ENCODE measurements at regions not wholly inside any gene's neighbourhood (a gene's known extent, or its start where the extent isn't known, plus 50 kb on each side); places are given as distances from the start of the nearest gene placed in this dataset.
"Not testable (repeated sequence)": the region's sequence is repeated elsewhere in the genome, so short reads cannot be mapped to it uniquely, and the experiment has no call there.

GRCh38 chr17:45554479-45554878, 64.0 kb upstream of the PLEKHM1 start:
- H3K4me3 Mint-ChIP-seq; H3K4me1 Mint-ChIP-seq; H3K9me3 Mint-ChIP-seq; H3K27ac Mint-ChIP-seq; H3K36me3 Mint-ChIP-seq (ENCODE audit: low read depth); H3K27me3 Mint-ChIP-seq (ENCODE audit: low read depth): not testable (repeated sequence)

GRCh38 chr17:45558821-45559220, 68.3 kb upstream of the PLEKHM1 start:
- H3K27me3 Mint-ChIP-seq (ENCODE audit: low read depth); H3K4me3 Mint-ChIP-seq; H3K9me3 Mint-ChIP-seq; H3K4me1 Mint-ChIP-seq; H3K27ac Mint-ChIP-seq; H3K36me3 Mint-ChIP-seq (ENCODE audit: low read depth): not testable (repeated sequence)

DNA sequence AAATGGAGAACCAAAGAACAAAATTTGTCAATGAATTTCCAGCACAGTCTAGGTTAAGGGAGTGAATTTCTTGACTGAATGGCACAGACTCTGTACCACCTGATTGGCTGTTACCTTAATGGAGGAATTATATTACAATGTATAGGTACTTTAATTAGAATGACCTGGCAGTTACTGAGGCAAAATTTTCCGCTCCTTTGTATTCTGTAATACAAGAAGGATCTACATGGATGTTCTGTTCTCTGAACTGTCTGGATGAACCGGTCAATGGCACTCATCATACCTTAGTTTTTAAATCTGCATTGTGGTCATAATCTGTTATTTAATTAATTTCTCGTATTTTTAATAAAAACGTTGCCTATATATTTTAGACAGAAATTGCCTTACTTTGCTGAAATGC, 72.3 kb upstream of the PLEKHM1 start:
- not testable (repeated sequence) for H3K9me3 Mint-ChIP-seq; H3K27ac Mint-ChIP-seq; H3K4me1 Mint-ChIP-seq; H3K27me3 Mint-ChIP-seq (ENCODE audit: low read depth); H3K36me3 Mint-ChIP-seq (ENCODE audit: low read depth); H3K4me3 Mint-ChIP-seq

DNA sequence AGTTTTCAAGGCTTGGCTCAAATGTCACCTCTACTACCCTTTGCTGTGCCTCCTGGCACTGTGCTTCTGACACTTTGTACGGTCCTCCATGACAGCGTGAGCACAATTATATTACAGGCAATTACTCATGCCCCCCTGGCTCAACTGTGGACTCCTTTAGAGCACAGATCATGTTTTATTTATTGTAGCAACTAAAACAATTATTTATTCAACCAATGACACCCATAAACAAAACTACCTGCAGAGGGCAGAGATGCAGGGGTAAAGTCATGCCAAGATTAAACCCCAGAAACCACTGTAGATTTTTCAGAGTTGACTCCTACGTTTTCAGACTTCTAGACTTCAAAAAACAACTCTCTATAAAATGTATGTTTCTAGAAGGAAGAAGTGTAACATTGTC, 72.8 kb upstream of the PLEKHM1 start:
- H3K4me3 Mint-ChIP-seq; H3K36me3 Mint-ChIP-seq (ENCODE audit: low read depth); H3K27ac Mint-ChIP-seq; H3K4me1 Mint-ChIP-seq; H3K9me3 Mint-ChIP-seq; H3K27me3 Mint-ChIP-seq (ENCODE audit: low read depth): not testable (repeated sequence)

GRCh38 chr17:45568275-45568674, 77.8 kb upstream of the PLEKHM1 start:
- not testable (repeated sequence) for H3K4me3 Mint-ChIP-seq

GRCh38 chr17:45573326-45573725, 82.8 kb upstream of the PLEKHM1 start:
- H3K4me1 Mint-ChIP-seq = peaks cover 15% of the 10 kb centered on the region
- H3K27me3 Mint-ChIP-seq (ENCODE audit: low read depth); H3K9me3 Mint-ChIP-seq; H3K27ac Mint-ChIP-seq; H3K4me3 Mint-ChIP-seq: not testable (repeated sequence)
- H3K36me3 Mint-ChIP-seq (ENCODE audit: low read depth) = peaks cover 11% of the 10 kb centered on the region

More at GRCh38 chr17:45568275-45568674, 77.8 kb upstream of the PLEKHM1 start:
- not testable (repeated sequence) for H3K27me3 Mint-ChIP-seq (ENCODE audit: low read depth); H3K27ac Mint-ChIP-seq; H3K9me3 Mint-ChIP-seq; H3K36me3 Mint-ChIP-seq (ENCODE audit: low read depth); H3K4me1 Mint-ChIP-seq

DNA sequence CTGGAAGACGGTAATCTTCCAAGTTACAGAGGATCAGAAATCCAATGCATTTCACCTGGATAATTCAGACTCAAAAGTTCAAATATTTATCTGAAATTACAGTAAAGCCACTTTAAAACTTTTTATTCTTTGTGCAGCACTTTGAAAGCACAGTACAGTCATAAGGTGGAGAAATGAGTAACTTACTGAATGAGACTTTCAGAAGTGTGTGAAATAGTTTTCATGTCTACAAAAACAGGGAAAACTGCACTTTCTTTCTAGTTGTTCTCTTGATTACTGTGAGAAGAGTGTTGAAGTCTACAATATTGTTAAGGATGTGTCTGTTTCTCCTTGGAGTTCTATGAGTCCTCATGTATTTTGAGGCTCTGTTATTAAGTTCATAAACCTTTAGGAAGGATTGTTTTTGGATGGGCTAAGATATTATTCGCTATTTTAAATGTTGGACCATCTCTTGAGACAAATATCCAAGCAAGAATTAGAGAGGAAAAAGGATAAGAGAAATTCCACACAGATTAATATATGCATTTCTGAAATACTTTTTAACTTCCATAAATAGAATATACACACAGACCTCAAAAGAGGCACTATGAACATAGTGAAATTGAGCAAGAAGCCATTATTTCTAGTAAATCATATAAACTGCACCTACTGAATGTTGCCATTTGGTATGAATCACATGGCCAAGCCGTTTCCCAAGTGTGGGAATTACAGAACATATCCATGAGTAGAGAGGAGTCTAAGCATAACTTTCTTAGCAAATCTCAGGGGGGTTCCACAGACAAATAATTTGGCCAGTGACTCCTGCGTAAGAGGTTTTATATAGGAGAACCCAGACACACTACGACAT, 83.6 kb upstream of the PLEKHM1 start:
- Mint-ChIP-seq H3K9me3 (no peaks in the 10 kb centered on the region), H3K27ac (peak overlapping the region in 1 of 3 experiments; percentile 3), H3K4me1 (peaks cover 16% of the 10 kb centered on the region), H3K4me3 (no peak overlapping the region), H3K36me3 (ENCODE audit: low read depth) (peaks cover 11% of the 10 kb centered on the region), H3K27me3 (ENCODE audit: low read depth) (no peaks in the 10 kb centered on the region)
- TF ChIP-seq, protein P1, sequence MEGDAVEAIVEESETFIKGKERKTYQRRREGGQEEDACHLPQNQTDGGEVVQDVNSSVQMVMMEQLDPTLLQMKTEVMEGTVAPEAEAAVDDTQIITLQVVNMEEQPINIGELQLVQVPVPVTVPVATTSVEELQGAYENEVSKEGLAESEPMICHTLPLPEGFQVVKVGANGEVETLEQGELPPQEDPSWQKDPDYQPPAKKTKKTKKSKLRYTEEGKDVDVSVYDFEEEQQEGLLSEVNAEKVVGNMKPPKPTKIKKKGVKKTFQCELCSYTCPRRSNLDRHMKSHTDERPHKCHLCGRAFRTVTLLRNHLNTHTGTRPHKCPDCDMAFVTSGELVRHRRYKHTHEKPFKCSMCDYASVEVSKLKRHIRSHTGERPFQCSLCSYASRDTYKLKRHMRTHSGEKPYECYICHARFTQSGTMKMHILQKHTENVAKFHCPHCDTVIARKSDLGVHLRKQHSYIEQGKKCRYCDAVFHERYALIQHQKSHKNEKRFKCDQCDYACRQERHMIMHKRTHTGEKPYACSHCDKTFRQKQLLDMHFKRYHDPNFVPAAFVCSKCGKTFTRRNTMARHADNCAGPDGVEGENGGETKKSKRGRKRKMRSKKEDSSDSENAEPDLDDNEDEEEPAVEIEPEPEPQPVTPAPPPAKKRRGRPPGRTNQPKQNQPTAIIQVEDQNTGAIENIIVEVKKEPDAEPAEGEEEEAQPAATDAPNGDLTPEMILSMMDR (IDR thresholded peaks at IDR 0.05; ENCODE audit: unreplicated experiment in 3 of 3) = no peak

- H3K36me3 Mint-ChIP-seq (ENCODE audit: low read depth) = peaks cover 11% of the 10 kb centered on the region
- H3K27me3 Mint-ChIP-seq (ENCODE audit: low read depth) = no peaks in the 10 kb centered on the region
- peaks cover 27% of the 10 kb centered on the region for H3K4me1 Mint-ChIP-seq
- no peaks in the 10 kb centered on the region for H3K9me3 Mint-ChIP-seq
- H3K4me3 Mint-ChIP-seq = no peak overlapping the region
- TF ChIP-seq, protein P1 (IDR thresholded peaks at IDR 0.05; ENCODE audit: unreplicated experiment in 3 of 3) = no peak
- H3K27ac Mint-ChIP-seq = peak overlapping the region in 1 of 3 experiments; percentile 3
Measured at GRCh38 chr17:45575126-45575885, 84.8 kb upstream of the PLEKHM1 start.

- H3K27ac Mint-ChIP-seq; H3K4me3 Mint-ChIP-seq; H3K9me3 Mint-ChIP-seq; H3K27me3 Mint-ChIP-seq (ENCODE audit: low read depth): not testable (repeated sequence)
- peaks cover 13% of the 10 kb centered on the region for H3K36me3 Mint-ChIP-seq (ENCODE audit: low read depth)
- peaks cover 32% of the 10 kb centered on the region for H3K4me1 Mint-ChIP-seq
Measured at GRCh38 chr17:45576527-45577307, 86.2 kb upstream of the PLEKHM1 start.
